Karpas-422 (cell line): ENCODE measurements at regions not wholly inside any gene's neighbourhood (a gene's known extent, or its start where the extent isn't known, plus 50 kb on each side); places are given as distances from the start of the nearest gene placed in this dataset.

Experiments
- DNase-seq: peaks from one replicate; pipeline ENCODE4 v3.0.0-alpha.2; 2015
- H2AFZ ChIP-seq: fragments of 200-600 bp; sonication (generic); 2 replicates; pipeline ENCODE4 v1.6.1; 2014; ENCODE audit warnings: antibody characterized with exemption, low read length, mixed read lengths
- H3K27ac ChIP-seq: fragments of 200-600 bp; sonication (generic); 2 replicates; pipeline ENCODE4 v1.5.1; 2014; ENCODE audit warnings: mild to moderate bottlenecking, low read length, moderate library complexity
- H3K27me3 ChIP-seq: fragments of 200-600 bp; sonication (generic); 2 replicates; pipeline ENCODE4 v1.6.1; 2014; ENCODE audit warnings: low read length, mixed read lengths
- H3K36me3 ChIP-seq: fragments of 200-600 bp; sonication (generic); 2 replicates; pipeline ENCODE4 v1.6.1; 2014; ENCODE audit warnings: low read length, mixed read lengths; ENCODE audit not compliant: insufficient read depth
- H3K4me1 ChIP-seq: fragments of 200-600 bp; sonication (generic); 2 replicates; pipeline ENCODE4 v1.6.1; 2014; ENCODE audit warnings: mild to moderate bottlenecking, low read length, mixed read lengths
- H3K4me2 ChIP-seq: fragments of 200-600 bp; sonication (generic); 2 replicates; pipeline ENCODE4 v1.6.1; 2014; ENCODE audit warnings: low read length, low read depth, mild to moderate bottlenecking; ENCODE audit not compliant: poor library complexity, severe bottlenecking
- H3K4me3 ChIP-seq: fragments of 200-600 bp; sonication (generic); 2 replicates; pipeline ENCODE4 v1.5.1; 2014; ENCODE audit warnings: mild to moderate bottlenecking, antibody characterized with exemption, low read length, mixed read lengths
- H3K79me2 ChIP-seq: fragments of 200-600 bp; sonication (generic); 2 replicates; pipeline ENCODE4 v1.6.1; 2014; ENCODE audit warnings: mild to moderate bottlenecking, low read length, mixed read lengths
- H3K9ac ChIP-seq: fragments of 200-600 bp; sonication (generic); 2 replicates; pipeline ENCODE4 v1.6.0; 2014; ENCODE audit warnings: low read length
- H3K9me2 ChIP-seq: fragments of 200-600 bp; sonication (generic), shearing (Covaris generic); replicated peaks from 2 replicates; pipeline ENCODE4 v1.6.0; 2014; ENCODE audit warnings: mild to moderate bottlenecking, low read length, moderate library complexity; ENCODE audit not compliant: insufficient read depth
- H3K9me3 ChIP-seq: fragments of 300-700, 200-600 bp; sonication (generic); 2 replicates; pipeline ENCODE4 v1.6.1; 2014; ENCODE audit warnings: low read length, mixed read lengths
- H4K20me1 ChIP-seq: fragments of 200-600 bp; sonication (generic); 2 replicates; pipeline ENCODE4 v1.6.1; 2014; ENCODE audit warnings: mild to moderate bottlenecking, antibody characterized with exemption, low read length, low read depth; ENCODE audit not compliant: insufficient read depth

- Histone ChIP-seq H3K27me3 (no peaks in the 10 kb centered on the region), H3K4me1 (no peaks in the 10 kb centered on the region), H3K9me3 (no peaks in the 10 kb centered on the region), H3K4me3 (no peak overlapping the region), H3K27ac (no peak overlapping the region), H3K9me2 (no peaks in the 10 kb centered on the region), H3K4me2 (no peak overlapping the region), H3K79me2 (no peaks in the 10 kb centered on the region), H4K20me1 (no peaks in the 10 kb centered on the region), H2AFZ (no peak overlapping the region), H3K36me3 (no peaks in the 10 kb centered on the region), H3K9ac (no peak overlapping the region)
- DNase-seq, result no peak
Measured at GRCh38 chr4:171022824-171023230, 790.4 kb upstream of the GALNTL6 start.

GRCh38 chr4:171017593-171017992 is 795.6 kb upstream of the GALNTL6 start:
- Histone ChIP-seq H3K79me2 (no peaks in the 10 kb centered on the region), H3K27ac (no peak overlapping the region), H3K36me3 (no peaks in the 10 kb centered on the region), H2AFZ (no peak overlapping the region), H3K9ac (no peak overlapping the region), H4K20me1 (no peaks in the 10 kb centered on the region), H3K9me2 (no peaks in the 10 kb centered on the region), H3K27me3 (no peaks in the 10 kb centered on the region), H3K4me2 (no peak overlapping the region), H3K9me3 (no peaks in the 10 kb centered on the region), H3K4me1 (no peaks in the 10 kb centered on the region), H3K4me3 (no peak overlapping the region)
- DNase-seq, result no peak

DNA sequence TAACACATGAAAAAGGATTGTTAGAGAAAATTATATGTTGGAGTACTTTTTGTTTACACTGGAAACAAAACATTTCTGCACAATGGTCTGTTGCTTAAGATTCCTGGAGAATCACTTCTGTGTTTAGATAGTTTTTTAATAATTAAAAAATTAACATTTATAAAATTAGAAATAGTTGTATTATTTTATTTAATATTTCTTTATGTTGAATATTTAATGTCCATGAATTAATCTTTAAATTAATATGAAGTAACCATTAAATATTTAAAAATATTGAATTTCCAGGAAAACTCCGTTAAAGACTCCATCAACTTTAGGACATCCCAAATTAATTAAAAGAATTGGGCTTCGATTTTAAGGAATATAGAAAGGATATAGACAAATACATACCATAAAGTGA is 797.1 kb upstream of the GALNTL6 start:
- Histone ChIP-seq H3K27ac (no peak overlapping the region), H3K36me3 (no peaks in the 10 kb centered on the region), H2AFZ (no peak overlapping the region), H3K9me2 (no peaks in the 10 kb centered on the region), H3K4me3 (no peak overlapping the region), H3K9ac (no peak overlapping the region), H3K27me3 (no peaks in the 10 kb centered on the region), H3K79me2 (no peaks in the 10 kb centered on the region), H3K4me2 (no peak overlapping the region), H3K4me1 (no peaks in the 10 kb centered on the region), H3K9me3 (no peaks in the 10 kb centered on the region), H4K20me1 (no peaks in the 10 kb centered on the region)
- DNase-seq, result no peak

GRCh38 chr4:171015441-171015840 is 797.8 kb upstream of the GALNTL6 start:
- H3K9ac ChIP-seq, result no peak overlapping the region
- H3K79me2 ChIP-seq, result no peaks in the 10 kb centered on the region
- H3K27ac ChIP-seq, result no peak overlapping the region
- H3K9me2 ChIP-seq, result no peaks in the 10 kb centered on the region
- no peaks in the 10 kb centered on the region for H3K27me3 ChIP-seq
- DNase-seq, result no peak
- H4K20me1 ChIP-seq, result no peaks in the 10 kb centered on the region
- no peaks in the 10 kb centered on the region for H3K36me3 ChIP-seq
- no peaks in the 10 kb centered on the region for H3K4me1 ChIP-seq
- no peak overlapping the region for H2AFZ ChIP-seq
- H3K9me3 ChIP-seq, result no peaks in the 10 kb centered on the region
- H3K4me2 ChIP-seq, result no peak overlapping the region
- H3K4me3 ChIP-seq, result no peak overlapping the region

DNA sequence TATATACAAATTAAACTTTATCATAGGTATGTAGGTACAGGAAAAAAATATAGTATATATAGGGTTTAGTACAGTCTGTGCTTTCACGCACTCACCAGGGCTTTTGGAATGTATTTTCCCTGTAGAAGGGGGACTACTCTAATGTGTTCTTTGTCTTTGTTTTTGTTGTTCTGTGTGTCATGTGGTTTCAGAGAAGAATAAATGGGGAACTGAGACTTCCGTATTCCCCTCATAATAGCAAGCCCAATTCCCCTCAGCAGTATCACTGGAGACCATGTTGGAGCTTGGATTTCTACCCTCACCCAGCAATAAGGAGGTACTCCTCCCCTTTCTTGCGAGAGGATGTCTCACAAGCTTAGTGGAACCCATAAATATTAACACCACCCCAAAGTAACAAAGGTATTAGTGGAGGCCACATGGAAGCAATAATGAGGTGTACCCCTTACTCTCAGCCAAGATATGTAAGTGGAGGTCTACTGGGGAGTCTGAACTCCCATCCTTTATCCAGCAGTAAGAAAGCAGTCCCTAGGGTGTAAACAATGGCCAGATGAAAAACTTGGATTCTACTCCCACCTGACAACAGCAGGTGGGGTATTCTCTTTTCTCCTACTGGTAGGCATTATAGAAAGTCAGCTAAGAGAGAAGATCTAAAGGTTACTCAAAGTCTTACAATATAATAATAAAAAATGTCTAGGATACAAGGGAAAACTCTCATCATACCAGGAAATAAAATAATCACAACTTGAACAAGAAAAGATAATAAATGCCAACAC is 805.4 kb upstream of the GALNTL6 start:
- no peaks in the 10 kb centered on the region for H3K27me3 ChIP-seq
- no peaks in the 10 kb centered on the region for H3K79me2 ChIP-seq
- DNase-seq, result no peak
- no peak overlapping the region for H3K4me3 ChIP-seq
- H3K9me2 ChIP-seq, result no peaks in the 10 kb centered on the region
- no peak overlapping the region for H2AFZ ChIP-seq
- H3K4me1 ChIP-seq, result no peaks in the 10 kb centered on the region
- no peaks in the 10 kb centered on the region for H3K9me3 ChIP-seq
- H4K20me1 ChIP-seq, result no peaks in the 10 kb centered on the region
- no peak overlapping the region for H3K4me2 ChIP-seq
- H3K27ac ChIP-seq, result no peak overlapping the region
- H3K9ac ChIP-seq, result no peak overlapping the region
- no peaks in the 10 kb centered on the region for H3K36me3 ChIP-seq

- Histone ChIP-seq H4K20me1 (no peaks in the 10 kb centered on the region), H3K9me3 (no peaks in the 10 kb centered on the region), H3K4me2 (no peak overlapping the region), H3K4me3 (no peak overlapping the region), H2AFZ (no peak overlapping the region), H3K79me2 (no peaks in the 10 kb centered on the region), H3K9me2 (no peaks in the 10 kb centered on the region), H3K9ac (no peak overlapping the region), H3K27ac (no peak overlapping the region), H3K36me3 (no peaks in the 10 kb centered on the region), H3K4me1 (no peaks in the 10 kb centered on the region), H3K27me3 (no peaks in the 10 kb centered on the region)
- DNase-seq, result no peak
Measured at GRCh38 chr4:171002246-171002645, 811.0 kb upstream of the GALNTL6 start.

GRCh38 chr4:170990989-170991589 is 822.1 kb upstream of the GALNTL6 start:
- DNase-seq, result peak; percentile 68

DNA sequence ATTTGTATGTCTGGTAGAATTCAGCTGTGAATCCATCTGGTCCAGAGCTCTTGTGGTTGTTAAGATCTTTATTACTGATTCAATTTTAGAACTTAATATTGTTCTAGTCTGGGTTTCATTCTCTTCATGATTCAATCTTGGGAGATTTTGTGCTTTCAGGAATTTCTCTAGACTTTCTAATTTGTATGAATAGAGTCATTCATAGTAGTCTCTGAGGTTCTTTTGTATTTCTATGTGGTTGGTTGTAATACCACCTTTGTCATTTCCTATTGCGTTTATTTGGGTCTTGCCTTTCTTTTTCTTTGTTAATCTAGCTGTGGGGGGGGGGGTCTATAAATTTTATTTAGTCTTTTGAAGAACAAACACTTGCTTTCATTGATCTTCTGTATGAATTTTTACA is 824.8 kb upstream of the GALNTL6 start:
- no peak for DNase-seq
- Histone ChIP-seq H2AFZ (no peak overlapping the region), H4K20me1 (no peaks in the 10 kb centered on the region), H3K4me3 (no peak overlapping the region), H3K4me2 (no peak overlapping the region), H3K9me2 (no peaks in the 10 kb centered on the region), H3K27ac (no peak overlapping the region), H3K79me2 (no peaks in the 10 kb centered on the region), H3K4me1 (no peaks in the 10 kb centered on the region), H3K27me3 (no peaks in the 10 kb centered on the region), H3K9me3 (no peaks in the 10 kb centered on the region), H3K9ac (no peak overlapping the region), H3K36me3 (no peaks in the 10 kb centered on the region)

More at GRCh38 chr4:170990989-170991589, 822.1 kb upstream of the GALNTL6 start:
- H3K9ac ChIP-seq, result no peak overlapping the region
- no peak overlapping the region for H3K4me2 ChIP-seq
- no peaks in the 10 kb centered on the region for H3K9me2 ChIP-seq
- H3K79me2 ChIP-seq, result no peaks in the 10 kb centered on the region
- H3K4me1 ChIP-seq, result no peaks in the 10 kb centered on the region
- no peak overlapping the region for H3K4me3 ChIP-seq
- no peak overlapping the region for H2AFZ ChIP-seq
- H4K20me1 ChIP-seq, result no peaks in the 10 kb centered on the region
- H3K27me3 ChIP-seq, result no peaks in the 10 kb centered on the region
- H3K27ac ChIP-seq, result no peak overlapping the region
- H3K36me3 ChIP-seq, result no peaks in the 10 kb centered on the region
- H3K9me3 ChIP-seq, result no peaks in the 10 kb centered on the region
